Ishikawa (cell line): ENCODE measurements at regions not wholly inside any gene's neighbourhood (a gene's known extent, or its start where the extent isn't known, plus 50 kb on each side); places are given as distances from the start of the nearest gene placed in this dataset.

Source experiments
- CEBPB ChIP-seq: IDR thresholded peaks from 2 replicates; pipeline ENCODE4 v1.6.1; 2012
- CREB1 ChIP-seq: IDR thresholded peaks from 2 replicates; pipeline ENCODE4 v1.6.1; 2012; ENCODE audit warnings: low read depth
- EGR1 ChIP-seq: IDR thresholded peaks from 2 replicates; pipeline ENCODE4 v1.6.1; 2012
- EP300 ChIP-seq: IDR thresholded peaks from 2 replicates; pipeline ENCODE4 v1.6.1; 2012; ENCODE audit warnings: borderline replicate concordance
- FOXM1 ChIP-seq: IDR thresholded peaks from 2 replicates; pipeline ENCODE4 v1.6.1; 2012; ENCODE audit warnings: low read depth, borderline replicate concordance
- NFIC ChIP-seq: IDR thresholded peaks from 2 replicates; pipeline ENCODE4 v1.6.1; 2012
- RAD21 ChIP-seq: IDR thresholded peaks from 2 replicates; pipeline ENCODE4 v1.6.1; 2012; ENCODE audit warnings: low read depth
- TAF1 ChIP-seq: IDR thresholded peaks from 2 replicates; pipeline ENCODE4 v1.6.1; 2012; ENCODE audit warnings: low read depth, mild to moderate bottlenecking
- TCF12 ChIP-seq: IDR thresholded peaks from 2 replicates; pipeline ENCODE4 v1.6.1; 2012; ENCODE audit warnings: low read depth
- TEAD4 ChIP-seq: IDR thresholded peaks from 2 replicates; pipeline ENCODE4 v1.6.1; 2012
- YY1 ChIP-seq: IDR thresholded peaks from 2 replicates; pipeline ENCODE4 v1.6.1; 2012; ENCODE audit warnings: low read depth
- ZBTB7A ChIP-seq: IDR thresholded peaks from 2 replicates; pipeline ENCODE4 v1.6.1; 2012; ENCODE audit warnings: low read depth
- TF ChIP-seq, protein P1 (sequence below): IDR thresholded peaks from 2 replicates; pipeline ENCODE4 v1.6.1; 2012
- TF ChIP-seq, protein P2 (sequence below): IDR thresholded peaks from 2 replicates; pipeline ENCODE4 v1.6.1; 2012; ENCODE audit warnings: low read depth, mild to moderate bottlenecking
- TF ChIP-seq, protein P3 (sequence below): IDR thresholded peaks from 2 replicates; pipeline ENCODE4 v1.6.1; 2012

DNA sequence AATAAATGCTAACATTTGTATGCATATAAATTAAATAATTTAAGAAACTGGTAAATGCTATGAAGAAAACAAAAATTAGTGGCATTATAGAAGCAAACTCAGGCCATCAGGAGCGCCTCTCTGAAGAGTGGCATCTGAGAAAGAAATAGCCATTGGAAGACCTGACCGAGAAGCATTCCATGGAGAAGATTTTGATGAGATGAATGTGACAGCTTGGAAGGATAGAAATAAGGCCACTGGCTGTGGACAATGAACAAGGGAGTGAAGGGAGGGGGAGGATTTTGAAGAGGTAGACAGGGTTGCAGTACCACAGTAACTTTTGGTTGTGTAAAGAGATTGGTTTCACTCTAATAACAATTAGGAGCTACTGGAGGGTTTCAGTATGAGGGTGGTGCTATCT is 436.7 kb downstream of the CCSER2 start:
- TF ChIP-seq EP300 (no peak), CREB1 (no peak), CEBPB (no peak), FOXM1 (no peak), TEAD4 (no peak), RAD21 (no peak), TAF1 (no peak), NFIC (no peak)
- TF ChIP-seq, protein P1, sequence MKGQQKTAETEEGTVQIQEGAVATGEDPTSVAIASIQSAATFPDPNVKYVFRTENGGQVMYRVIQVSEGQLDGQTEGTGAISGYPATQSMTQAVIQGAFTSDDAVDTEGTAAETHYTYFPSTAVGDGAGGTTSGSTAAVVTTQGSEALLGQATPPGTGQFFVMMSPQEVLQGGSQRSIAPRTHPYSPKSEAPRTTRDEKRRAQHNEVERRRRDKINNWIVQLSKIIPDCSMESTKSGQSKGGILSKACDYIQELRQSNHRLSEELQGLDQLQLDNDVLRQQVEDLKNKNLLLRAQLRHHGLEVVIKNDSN, result no peak

DNA sequence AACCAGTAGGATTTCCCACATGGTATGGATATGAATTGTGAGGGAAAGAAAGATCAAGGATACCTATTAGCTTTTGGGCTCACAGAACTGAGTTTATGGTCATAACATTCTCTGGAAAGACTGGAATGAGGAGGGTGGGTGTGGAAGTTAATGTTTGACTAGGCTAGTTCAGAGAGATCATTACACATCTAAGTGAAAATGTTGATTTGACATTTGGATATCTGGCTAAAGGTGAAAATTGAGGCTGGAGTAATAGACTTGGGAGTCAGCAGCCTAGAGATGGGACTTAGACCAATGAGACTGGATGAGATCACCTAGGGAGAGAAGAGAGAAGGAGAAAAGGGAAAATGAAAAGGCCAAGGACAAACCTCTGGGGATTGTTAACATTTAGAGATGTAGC is 437.3 kb downstream of the CCSER2 start:
- no peak for TF ChIP-seq FOXM1
- no peak for TF ChIP-seq EP300

DNA sequence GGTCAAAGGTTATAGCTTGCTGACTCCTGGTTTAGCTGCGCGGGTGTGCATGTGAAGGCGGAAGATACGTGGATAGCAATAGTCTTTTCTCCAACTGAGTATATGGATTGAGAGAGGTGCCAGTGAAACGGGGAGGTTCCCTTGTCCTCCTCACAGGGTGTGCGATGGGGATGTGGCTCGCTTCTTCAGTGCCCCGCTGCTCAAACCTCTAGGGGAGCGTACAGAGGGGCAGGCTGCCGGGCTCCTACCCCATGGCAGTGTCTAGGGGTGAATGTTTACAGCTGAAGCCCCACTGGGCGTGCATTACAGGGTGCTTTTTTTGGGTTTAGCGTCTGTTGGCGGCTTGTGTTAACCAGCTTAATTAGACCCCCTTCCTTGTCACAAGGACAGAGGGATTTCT is 438.5 kb downstream of the CCSER2 start:
- TF ChIP-seq TEAD4, result no peak
- TF ChIP-seq, protein P1, result no peak
- TF ChIP-seq CEBPB, result no peak
- no peak for TF ChIP-seq RAD21
- no peak for TF ChIP-seq TCF12
- TF ChIP-seq, protein P2, sequence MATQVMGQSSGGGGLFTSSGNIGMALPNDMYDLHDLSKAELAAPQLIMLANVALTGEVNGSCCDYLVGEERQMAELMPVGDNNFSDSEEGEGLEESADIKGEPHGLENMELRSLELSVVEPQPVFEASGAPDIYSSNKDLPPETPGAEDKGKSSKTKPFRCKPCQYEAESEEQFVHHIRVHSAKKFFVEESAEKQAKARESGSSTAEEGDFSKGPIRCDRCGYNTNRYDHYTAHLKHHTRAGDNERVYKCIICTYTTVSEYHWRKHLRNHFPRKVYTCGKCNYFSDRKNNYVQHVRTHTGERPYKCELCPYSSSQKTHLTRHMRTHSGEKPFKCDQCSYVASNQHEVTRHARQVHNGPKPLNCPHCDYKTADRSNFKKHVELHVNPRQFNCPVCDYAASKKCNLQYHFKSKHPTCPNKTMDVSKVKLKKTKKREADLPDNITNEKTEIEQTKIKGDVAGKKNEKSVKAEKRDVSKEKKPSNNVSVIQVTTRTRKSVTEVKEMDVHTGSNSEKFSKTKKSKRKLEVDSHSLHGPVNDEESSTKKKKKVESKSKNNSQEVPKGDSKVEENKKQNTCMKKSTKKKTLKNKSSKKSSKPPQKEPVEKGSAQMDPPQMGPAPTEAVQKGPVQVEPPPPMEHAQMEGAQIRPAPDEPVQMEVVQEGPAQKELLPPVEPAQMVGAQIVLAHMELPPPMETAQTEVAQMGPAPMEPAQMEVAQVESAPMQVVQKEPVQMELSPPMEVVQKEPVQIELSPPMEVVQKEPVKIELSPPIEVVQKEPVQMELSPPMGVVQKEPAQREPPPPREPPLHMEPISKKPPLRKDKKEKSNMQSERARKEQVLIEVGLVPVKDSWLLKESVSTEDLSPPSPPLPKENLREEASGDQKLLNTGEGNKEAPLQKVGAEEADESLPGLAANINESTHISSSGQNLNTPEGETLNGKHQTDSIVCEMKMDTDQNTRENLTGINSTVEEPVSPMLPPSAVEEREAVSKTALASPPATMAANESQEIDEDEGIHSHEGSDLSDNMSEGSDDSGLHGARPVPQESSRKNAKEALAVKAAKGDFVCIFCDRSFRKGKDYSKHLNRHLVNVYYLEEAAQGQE, result no peak
- TF ChIP-seq, protein P3, sequence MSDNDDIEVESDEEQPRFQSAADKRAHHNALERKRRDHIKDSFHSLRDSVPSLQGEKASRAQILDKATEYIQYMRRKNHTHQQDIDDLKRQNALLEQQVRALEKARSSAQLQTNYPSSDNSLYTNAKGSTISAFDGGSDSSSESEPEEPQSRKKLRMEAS, result no peak
- TF ChIP-seq NFIC, result no peak
- no peak for TF ChIP-seq EP300
- no peak for TF ChIP-seq ZBTB7A
- no peak for TF ChIP-seq TAF1
- TF ChIP-seq CREB1, result no peak
- TF ChIP-seq FOXM1, result no peak
- no peak for TF ChIP-seq YY1
- no peak for TF ChIP-seq EGR1

DNA sequence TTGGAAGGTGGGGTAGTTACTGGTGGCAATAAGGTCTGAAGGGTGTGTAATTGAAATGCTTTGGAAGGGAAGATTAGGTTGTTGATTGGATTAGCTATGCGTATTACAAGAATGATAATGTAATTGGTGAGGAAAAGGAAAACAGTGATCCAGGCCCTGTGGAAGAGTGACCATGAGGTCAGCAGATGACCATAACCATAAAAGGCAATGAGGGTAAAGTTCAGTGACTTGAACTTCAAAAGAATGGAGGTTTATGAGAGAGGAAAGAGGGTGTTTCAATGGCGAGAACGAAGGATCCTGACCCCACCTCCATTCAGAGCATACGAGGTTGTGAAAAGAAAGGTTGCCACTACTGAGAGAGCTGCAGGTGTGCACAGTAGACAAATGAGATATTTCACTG is 439.7 kb downstream of the CCSER2 start:
- TF ChIP-seq EP300 (no peak), TAF1 (no peak), YY1 (no peak), NFIC (no peak), RAD21 (no peak), EGR1 (no peak), ZBTB7A (no peak), TEAD4 (no peak), CREB1 (no peak), TCF12 (no peak), FOXM1 (no peak), CEBPB (no peak)
- TF ChIP-seq, protein P3, result no peak
- TF ChIP-seq, protein P2, result no peak

DNA sequence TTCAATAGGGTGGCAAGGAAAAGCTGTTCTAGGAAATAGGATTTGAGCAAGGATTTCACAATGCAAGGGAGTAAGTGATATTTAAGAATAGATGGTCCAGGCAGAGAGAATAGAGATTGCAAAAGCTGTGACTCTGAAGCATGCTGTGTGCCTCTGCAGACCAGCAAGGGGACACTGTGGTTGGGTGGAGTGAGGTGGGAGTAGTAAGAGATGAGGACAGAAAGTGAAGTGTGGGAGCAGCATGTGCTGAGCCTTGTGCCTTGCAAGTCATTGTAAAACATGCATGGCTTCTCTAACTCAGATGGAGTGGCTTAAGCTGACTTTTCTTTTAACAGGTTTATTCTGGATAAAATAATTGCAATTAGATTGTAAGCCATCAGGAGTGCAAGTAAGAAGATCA is 442.4 kb downstream of the CCSER2 start:
- TF ChIP-seq YY1 (no peak), TAF1 (no peak), EGR1 (no peak), TEAD4 (no peak), FOXM1 (no peak), RAD21 (no peak), CEBPB (no peak), NFIC (no peak)
- TF ChIP-seq, protein P3, result no peak

DNA sequence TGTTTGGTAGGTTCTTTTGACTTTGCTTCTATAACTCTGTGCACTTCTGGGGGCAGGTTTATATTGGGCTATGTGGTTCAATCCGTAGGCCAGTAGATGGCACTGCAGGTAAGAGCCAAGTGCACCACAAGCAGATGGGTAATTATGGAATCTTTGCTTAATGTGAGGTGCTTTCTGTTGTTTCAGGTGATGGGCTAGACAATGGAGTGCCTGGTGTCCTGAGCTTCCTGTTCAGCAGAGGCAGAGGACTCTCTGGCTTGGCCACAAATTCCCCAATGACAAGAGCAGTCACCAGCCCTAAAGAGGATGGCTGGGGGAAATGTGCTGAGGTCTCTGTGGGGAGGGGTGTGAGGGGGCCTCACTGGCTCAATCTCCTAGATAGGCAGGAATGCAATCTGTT is 455.0 kb downstream of the CCSER2 start:
- TF ChIP-seq EP300 (no peak), RAD21 (peak; percentile 54)

DNA sequence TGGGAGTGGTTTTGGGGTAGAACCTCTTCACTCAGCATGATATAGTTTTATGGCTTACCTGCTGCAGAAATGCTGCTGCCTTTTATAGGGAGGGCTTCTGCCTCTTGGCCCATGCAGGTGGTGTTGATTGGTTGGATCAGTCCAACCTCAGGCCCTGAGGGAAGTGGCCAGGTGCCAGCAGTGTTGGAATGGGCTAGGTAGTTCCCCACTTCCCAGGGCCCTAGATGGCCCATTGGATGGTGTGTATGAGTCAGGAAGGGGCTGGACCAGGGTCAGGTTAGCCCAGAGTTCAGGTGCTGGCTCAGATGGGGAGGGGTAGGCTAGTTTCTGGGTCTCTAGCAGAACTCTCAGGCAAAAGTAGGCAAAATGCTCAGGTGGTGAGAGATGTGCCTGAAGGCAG is 455.5 kb downstream of the CCSER2 start:
- no peak for TF ChIP-seq TEAD4
